GM18873 (cell line): ENCODE measurements at regions not wholly inside any gene's neighbourhood (a gene's known extent, or its start where the extent isn't known, plus 50 kb on each side); places are given as distances from the start of the nearest gene placed in this dataset.
A peak's percentile ranks its signal among the peaks of the same experiment; 100 is the strongest.

Experiments used
- ATAC-seq: cut with Tn5 transposase; IDR thresholded peaks from one replicate; pipeline ENCODE4 v1.9.1; 2021; ENCODE audit warnings: mild to moderate bottlenecking, moderate library complexity, moderate number of reproducible peaks; ENCODE audit not compliant: unreplicated experiment, low FRiP score

- ATAC-seq = no peak
Measured at GRCh38 chr2:21279525-21279924, 155.8 kb downstream of the TDRD15 start.

DNA sequence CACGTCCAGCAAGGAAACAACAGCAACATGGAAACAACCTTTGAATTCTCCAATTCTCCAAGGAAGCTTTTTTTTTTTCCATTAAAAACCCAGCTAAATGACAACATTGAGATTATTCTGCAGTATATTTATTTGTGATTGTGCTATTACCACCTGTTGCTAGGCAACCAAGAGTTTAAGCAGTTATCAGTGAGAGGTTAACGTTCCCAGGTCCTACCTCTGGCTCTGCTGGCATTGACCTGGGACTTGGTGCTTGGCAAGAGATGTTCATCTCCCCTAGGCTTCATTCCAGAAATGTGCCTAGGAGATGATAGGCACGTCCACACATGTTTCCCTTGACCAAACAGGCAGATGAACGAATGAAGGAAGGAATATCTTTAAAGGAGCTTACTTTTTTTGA is 157.0 kb downstream of the TDRD15 start:
- no peak for ATAC-seq

DNA sequence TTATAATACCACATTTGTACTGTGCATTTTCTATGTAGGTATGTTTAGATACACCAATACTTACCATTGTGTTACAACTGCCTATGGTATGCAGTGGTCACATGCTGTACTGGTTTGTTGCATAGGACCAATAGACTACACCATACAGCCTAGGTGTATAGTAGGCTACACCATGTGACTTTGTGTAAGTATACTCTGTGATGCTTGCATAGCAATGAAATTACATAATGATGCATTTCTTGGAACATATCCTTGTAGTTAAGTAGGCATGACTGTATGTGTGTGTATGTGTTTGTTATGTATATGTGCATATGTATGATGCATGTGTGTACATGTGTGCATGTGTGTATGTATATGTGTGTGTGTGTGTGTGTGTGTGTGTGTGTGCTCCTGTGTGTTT is 157.6 kb downstream of the TDRD15 start:
- no peak for ATAC-seq

DNA sequence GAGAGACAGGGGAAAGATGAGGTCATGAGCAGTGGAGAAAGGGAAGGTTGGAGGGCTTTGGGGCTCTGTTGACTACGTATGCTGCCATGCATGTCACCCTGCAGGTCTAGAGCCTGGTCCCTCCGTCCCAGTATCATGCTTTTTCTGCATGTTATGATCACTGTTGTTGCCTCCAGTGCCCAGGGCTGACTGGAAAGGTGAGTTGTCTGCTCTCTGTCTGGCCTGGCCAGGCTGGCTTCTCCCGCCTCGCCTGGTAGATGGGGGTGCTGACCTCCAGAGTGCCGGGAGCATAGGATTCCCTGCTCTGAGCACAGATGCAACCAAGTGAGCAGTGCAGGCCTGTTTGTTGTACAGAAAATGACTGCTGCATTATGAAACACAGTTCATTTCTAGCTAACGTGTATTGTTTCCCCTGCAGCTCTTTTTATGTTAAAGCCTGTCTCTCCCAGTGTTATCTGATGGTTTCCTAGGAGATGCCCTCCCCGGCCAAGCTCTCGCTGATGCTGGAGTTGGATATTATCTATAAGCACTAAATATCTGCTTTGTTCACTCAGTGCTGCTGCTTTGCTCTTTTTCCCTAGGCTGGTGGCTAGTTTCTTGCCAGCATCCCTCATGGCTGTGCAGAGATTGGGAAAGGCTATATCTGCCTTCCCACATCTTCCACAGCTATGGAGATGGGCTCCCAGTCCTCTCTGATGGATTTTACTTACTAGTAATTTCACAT is 158.2 kb downstream of the TDRD15 start:
- no peak for ATAC-seq

DNA sequence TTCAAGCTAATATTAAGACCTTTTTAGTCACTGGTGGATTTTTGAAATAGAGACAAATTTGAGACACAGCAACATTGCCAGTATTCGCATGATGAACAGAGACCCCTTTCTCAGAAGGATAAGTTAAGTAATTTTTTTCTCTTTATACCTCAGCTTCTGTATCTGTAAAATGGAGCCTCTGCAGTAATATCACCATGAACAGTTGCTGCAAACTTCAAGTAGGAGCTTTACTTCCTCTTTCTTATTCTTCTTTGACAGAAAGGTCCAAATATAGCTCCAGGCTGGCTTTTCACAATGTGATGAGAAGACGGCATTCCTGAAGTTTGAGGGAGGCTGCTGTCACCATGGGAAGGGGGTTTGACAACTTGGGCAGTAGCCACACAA is 158.7 kb downstream of the TDRD15 start:
- ATAC-seq = no peak

- ATAC-seq = no peak
Measured at GRCh38 chr2:21288299-21288698, 164.5 kb downstream of the TDRD15 start.

DNA sequence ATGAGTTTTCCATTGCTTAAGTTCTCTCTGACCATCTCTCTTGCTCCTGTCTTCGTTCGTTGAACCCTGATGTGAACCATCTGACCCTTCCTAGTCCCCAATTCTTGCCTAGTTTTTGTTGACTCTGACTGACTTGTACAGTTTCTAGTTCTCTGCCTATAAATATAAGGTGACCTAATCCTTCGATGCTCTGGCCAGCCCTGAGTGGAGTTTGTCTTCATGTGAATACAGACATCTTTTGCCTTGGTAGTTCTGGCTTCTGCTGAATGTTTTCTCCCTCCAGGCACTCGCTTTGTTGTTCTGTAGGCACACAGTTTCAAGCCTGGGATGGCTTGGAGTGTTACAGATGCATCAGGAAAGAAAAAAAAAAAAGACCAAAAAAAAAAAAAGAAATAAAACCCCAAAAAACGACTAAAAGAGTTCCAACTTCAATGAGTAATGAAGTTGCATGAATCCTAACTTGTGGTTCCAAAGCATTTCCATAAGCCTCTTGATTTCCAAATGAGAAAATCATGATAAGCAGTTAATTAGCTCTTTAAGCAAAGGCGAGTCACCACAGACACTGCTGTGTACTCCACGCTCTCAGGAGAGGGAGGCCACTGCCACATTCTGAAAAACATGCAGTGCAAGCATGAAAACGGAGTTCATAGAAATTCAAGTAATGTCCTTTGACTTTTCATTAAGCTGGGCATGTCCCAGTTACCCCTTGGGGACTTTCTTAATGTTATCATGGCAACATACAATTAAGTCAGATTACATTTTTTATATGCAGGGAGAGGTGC is 165.2 kb downstream of the TDRD15 start:
- ATAC-seq = no peak

GRCh38 chr2:21289551-21289950 is 165.8 kb downstream of the TDRD15 start:
- no peak for ATAC-seq

- no peak for ATAC-seq
Measured at GRCh38 chr2:21289989-21290388, 166.2 kb downstream of the TDRD15 start.

DNA sequence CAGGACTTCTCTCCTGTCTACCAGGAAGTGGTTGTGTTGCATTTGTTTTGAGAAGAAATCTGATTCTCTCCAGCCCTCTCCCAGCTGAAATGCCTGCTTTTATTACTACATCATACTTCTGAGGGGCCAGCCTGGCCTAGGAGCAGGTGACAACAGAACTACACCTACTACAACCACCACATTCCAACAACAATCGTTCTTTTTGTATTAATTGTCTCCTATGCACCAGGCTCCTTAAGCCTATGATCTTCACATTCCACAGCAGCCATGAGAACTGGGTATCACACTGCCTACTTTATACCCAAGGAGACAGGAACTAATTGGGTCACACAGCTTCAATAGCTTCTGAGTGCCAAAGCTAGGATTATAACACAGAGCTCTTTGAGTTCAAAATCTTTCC is 167.7 kb downstream of the TDRD15 start:
- no peak for ATAC-seq

GRCh38 chr2:21294446-21294845 is 170.7 kb downstream of the TDRD15 start:
- no peak for ATAC-seq

GRCh38 chr2:21299411-21299810 is 175.6 kb downstream of the TDRD15 start:
- no peak for ATAC-seq

DNA sequence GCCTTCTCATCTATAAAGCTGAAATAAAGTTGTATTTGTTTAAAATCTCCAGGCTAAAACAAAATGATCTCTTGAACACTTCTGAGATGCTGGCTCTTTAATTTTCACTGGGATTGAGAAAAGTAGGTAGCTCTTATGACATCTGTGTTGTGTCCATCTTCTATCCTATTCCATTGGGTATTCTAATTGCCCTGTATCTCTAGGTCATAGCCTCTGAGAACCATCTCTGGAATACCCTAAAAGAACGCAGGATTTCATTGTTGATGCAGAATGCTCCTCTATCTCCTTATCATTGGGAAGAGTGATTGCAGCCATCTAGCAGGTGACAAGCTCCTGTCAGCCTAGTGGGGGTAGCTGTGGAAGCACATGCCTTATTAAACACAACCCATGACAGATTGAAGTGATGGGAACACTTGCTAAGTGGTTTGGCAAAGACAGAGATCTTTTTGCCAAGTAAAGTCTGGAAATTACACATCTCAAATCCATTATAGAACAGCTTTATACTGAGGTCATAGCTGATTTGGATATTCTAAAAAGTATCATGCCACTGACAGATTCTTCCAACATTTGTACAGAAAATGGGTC is 178.2 kb downstream of the TDRD15 start:
- no peak for ATAC-seq

GRCh38 chr2:21303876-21304275 is 180.1 kb downstream of the TDRD15 start:
- no peak for ATAC-seq

DNA sequence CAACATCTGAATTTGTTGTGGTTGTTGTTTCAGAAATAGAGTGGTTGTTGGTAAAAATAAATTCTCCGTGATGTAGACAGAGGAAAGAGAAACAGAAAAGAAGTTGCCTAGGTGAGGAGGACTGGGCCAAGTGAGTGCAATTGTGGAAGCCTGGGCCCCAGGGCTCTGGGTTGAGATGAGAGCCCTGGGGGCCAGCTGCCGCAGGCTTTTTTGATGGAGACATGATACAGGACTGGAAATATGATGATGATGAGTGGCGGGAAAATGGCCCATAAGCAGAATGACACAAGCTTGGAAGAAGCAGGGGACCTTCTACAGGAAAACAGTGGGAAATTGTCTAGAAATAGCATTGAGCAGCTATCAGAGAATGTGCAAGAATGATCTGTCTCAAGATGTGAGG is 181.8 kb downstream of the TDRD15 start:
- no peak for ATAC-seq

- no peak for ATAC-seq
Measured at GRCh38 chr2:21306235-21306634, 182.5 kb downstream of the TDRD15 start.

GRCh38 chr2:21307037-21307436 is 183.3 kb downstream of the TDRD15 start:
- ATAC-seq = no peak

GRCh38 chr2:21310493-21310892 is 186.7 kb downstream of the TDRD15 start:
- no peak for ATAC-seq

GRCh38 chr2:21314322-21314835 is 190.6 kb downstream of the TDRD15 start:
- no peak for ATAC-seq

GRCh38 chr2:21317131-21317530 is 193.4 kb downstream of the TDRD15 start:
- peak; percentile 65 for ATAC-seq

- no peak for ATAC-seq
Measured at GRCh38 chr2:21318263-21318662, 194.5 kb downstream of the TDRD15 start.
